A673 (cell line): ENCODE measurements at regions not wholly inside any gene's neighbourhood (a gene's known extent, or its start where the extent isn't known, plus 50 kb on each side); places are given as distances from the start of the nearest gene placed in this dataset.

ENCODE experiments used
- BruUV-seq: library from RNA; stranded (reverse); fragments of 400-500 nt; replicated peaks from 2 replicates; lab custom pipeline; 2021; lab: Mats Ljungman, UMichigan
- CTCF ChIA-PET: fragments of 300-600 bp; sonication (Branson Sonifier 250); formaldehyde crosslinking; loops from one replicate; lab custom pipeline; 2022; ENCODE audit warnings: antibody characterized with exemption; lab: Charles Lee
- POLR2A ChIA-PET: fragments of 300-600 bp; sonication (Branson Sonifier 250); formaldehyde crosslinking; loops from one replicate; lab custom pipeline; 2022; ENCODE audit warnings: antibody characterized with exemption; ENCODE audit not compliant: low non-redundant PET; lab: Charles Lee
- DNase-seq: peaks from one replicate; pipeline ENCODE4 v3.0.0-alpha.2; 2015; ENCODE audit warnings: low spot score
- H3K27ac ChIP-seq: fragments of 200-600 bp; sonication (generic); 2 replicates; pipeline ENCODE4 v1.5.1; 2016; ENCODE audit warnings: mixed run types, low read depth, mild to moderate bottlenecking, mixed read lengths, antibody characterized with exemption, low read length; ENCODE audit not compliant: poor library complexity, severe bottlenecking
- H3K27me3 ChIP-seq: fragments of 200-600 bp; sonication (generic); replicated peaks from 2 replicates; pipeline ENCODE4 v1.6.1; 2017; ENCODE audit warnings: mixed run types, low read depth, mild to moderate bottlenecking, mixed read lengths, antibody characterized with exemption, low read length; ENCODE audit not compliant: insufficient read depth, poor library complexity
- H3K36me3 ChIP-seq: fragments of 200-600 bp; sonication (generic); 2 replicates; pipeline ENCODE4 v1.6.1; 2016; ENCODE audit warnings: mixed run types, mild to moderate bottlenecking, mixed read lengths, antibody characterized with exemption, low read length; ENCODE audit not compliant: insufficient read depth, poor library complexity, severe bottlenecking
- H3K4me1 ChIP-seq: fragments of 200-600 bp; sonication (generic); 2 replicates; pipeline ENCODE4 v1.6.1; 2017; ENCODE audit warnings: mixed run types, mild to moderate bottlenecking, mixed read lengths, antibody characterized with exemption, low read length; ENCODE audit not compliant: insufficient read depth, poor library complexity, severe bottlenecking
- H3K4me3 ChIP-seq: fragments of 200-600 bp; sonication (generic); 2 replicates; pipeline ENCODE4 v1.5.1; 2016; ENCODE audit warnings: low read depth, mixed run types, mild to moderate bottlenecking, mixed read lengths, low read length; ENCODE audit not compliant: poor library complexity, severe bottlenecking
- H3K9me3 ChIP-seq: fragments of 200-600 bp; sonication (generic); 2 replicates; pipeline ENCODE4 v1.6.1; 2016; ENCODE audit warnings: mixed run types, low read depth, mild to moderate bottlenecking, mixed read lengths, antibody characterized with exemption, low read length; ENCODE audit not compliant: poor library complexity, severe bottlenecking
- CTCF ChIP-seq: fragments of 300-800, 200-600 bp; sonication (generic); conservative IDR thresholded peaks from 2 replicates; pipeline ENCODE4 v1.5.1; 2017; ENCODE audit warnings: low read depth, mild to moderate bottlenecking, antibody characterized with exemption, low read length, moderate library complexity, mixed read lengths
- EZH2 ChIP-seq: fragments of 200-600 bp; sonication (generic); IDR thresholded peaks from 2 replicates; pipeline ENCODE4 v1.6.1; 2017; ENCODE audit warnings: borderline replicate concordance, low read depth, mild to moderate bottlenecking, mixed read lengths, antibody characterized with exemption, low read length; ENCODE audit not compliant: poor library complexity, severe bottlenecking
- intact Hi-C: fragments of 100-400 bp; cut with micrococcal nuclease; formaldehyde crosslinking; loops from one replicate; pipeline ENCODE4 v1.10.0; 2022; ENCODE audit not compliant: unreplicated experiment

- no peak for DNase-seq
- intact Hi-C loops, result no loop called here
- ChIA-PET POLR2A (no interaction called here), CTCF (no interaction called here)
- no peaks in the 10 kb centered on the region for H3K27me3 ChIP-seq
- no peaks in the 10 kb centered on the region for H3K36me3 ChIP-seq
- H3K4me3 ChIP-seq, result no peak overlapping the region
- TF ChIP-seq EZH2 (no peak), CTCF (no peak)
- no peaks in the 10 kb centered on the region for H3K4me1 ChIP-seq
- H3K27ac ChIP-seq, result no peak overlapping the region
- no peaks in the 10 kb centered on the region for H3K9me3 ChIP-seq
- no TSS peak for BruUV-seq
Measured at GRCh38 chr13:22108283-22108942, 437.5 kb downstream of the FGF9 start.

DNA sequence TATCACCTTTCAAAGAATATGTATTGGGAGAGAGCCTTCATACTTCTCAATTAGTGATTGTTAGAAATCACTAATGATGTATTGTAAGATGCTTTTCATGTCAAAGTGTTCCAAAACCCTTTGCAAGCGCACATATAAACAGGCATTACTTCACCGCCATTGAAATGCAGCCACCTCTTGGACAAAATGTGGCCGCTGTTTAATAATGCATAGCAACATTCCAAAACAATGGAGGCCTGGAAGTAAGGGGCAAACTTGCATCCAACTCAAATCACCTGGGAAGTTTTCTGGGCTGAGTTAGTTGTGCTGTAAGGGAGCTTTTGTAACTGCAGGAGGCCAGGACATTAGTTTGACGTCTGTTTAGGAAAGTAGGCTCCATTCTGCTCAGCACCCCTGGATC is 438.1 kb downstream of the FGF9 start:
- intact Hi-C loops, result no loop called here
- ChIA-PET CTCF (no interaction called here), POLR2A (no interaction called here)
- H3K27me3 ChIP-seq, result no peaks in the 10 kb centered on the region
- H3K4me1 ChIP-seq, result no peaks in the 10 kb centered on the region
- TF ChIP-seq EZH2, result no peak
- no peak for TF ChIP-seq CTCF
- no peaks in the 10 kb centered on the region for H3K9me3 ChIP-seq
- no peaks in the 10 kb centered on the region for H3K36me3 ChIP-seq
- no peak for DNase-seq
- no peak overlapping the region for H3K27ac ChIP-seq
- no TSS peak for BruUV-seq
- no peak overlapping the region for H3K4me3 ChIP-seq

DNA sequence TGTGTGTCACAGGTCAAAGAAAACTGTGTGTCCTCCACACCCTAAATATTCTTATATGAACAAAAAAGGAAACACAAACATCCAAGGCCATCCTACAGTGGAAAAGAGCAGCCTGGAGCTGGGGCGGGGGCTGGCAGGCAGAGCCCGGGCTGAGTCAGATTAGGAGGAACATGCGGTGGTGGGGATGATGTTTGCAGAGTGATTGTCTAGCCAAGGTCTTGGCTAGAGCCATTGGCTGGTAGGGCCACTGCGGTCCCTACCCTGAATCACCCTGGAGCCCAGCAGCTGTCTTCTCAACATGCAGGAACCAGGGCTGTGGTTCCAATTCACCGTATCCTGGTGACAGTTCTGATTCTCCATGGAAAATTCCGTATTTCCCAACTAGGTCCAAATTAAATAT is 439.5 kb downstream of the FGF9 start:
- intact Hi-C loops, result no loop called here
- Histone ChIP-seq H3K4me1 (no peaks in the 10 kb centered on the region), H3K9me3 (no peaks in the 10 kb centered on the region), H3K27ac (no peak overlapping the region), H3K27me3 (no peaks in the 10 kb centered on the region), H3K4me3 (no peak overlapping the region), H3K36me3 (no peaks in the 10 kb centered on the region)
- POLR2A ChIA-PET, result no interaction called here
- DNase-seq, result no peak
- no TSS peak for BruUV-seq
- TF ChIP-seq CTCF, result no peak
- TF ChIP-seq EZH2, result no peak
- CTCF ChIA-PET, result no interaction called here
